Adrenal gland (tissue), 5 donors: ENCODE measurements at regions not wholly inside any gene's neighbourhood (a gene's known extent, or its start where the extent isn't known, plus 50 kb on each side); places are given as distances from the start of the nearest gene placed in this dataset.

Source experiments
- CTCF ChIP-seq, 6 experiments: fragments of 450-650 bp in 4 of 6; fragments of 200-600 bp in 2 of 6; sonication (generic) in 1 of 6; IDR thresholded peaks; 1 replicate in 5 of 6; 2 replicates in 1 of 6; pipeline versions ENCODE4 v1.5.1 to v1.8.0; 2016 to 2021; ENCODE audit warnings: antibody characterized with exemption in 6 of 6, mild to moderate bottlenecking in 2 of 6, moderate library complexity in 1 of 6
- POLR2A ChIP-seq, 2 donors: fragments of 450-650 bp; IDR thresholded peaks; one replicate each; pipeline ENCODE4 v1.6.1; 2017; ENCODE audit warnings: antibody characterized with exemption in 2 of 2, mild to moderate bottlenecking in 2 of 2, moderate library complexity in 1 of 2
- donor health status: DM: no; HTN: no; CAD: no.

GRCh38 chr5:105689596-105689995 is 1981.1 kb downstream of the EFNA5 start:
- TF ChIP-seq POLR2A (IDR thresholded peaks at IDR 0.05) (no peak), CTCF (IDR thresholded peaks at IDR 0.05) (no peak)
